Endothelial cell of umbilical vein (primary cell): ENCODE measurements at regions not wholly inside any gene's neighbourhood (a gene's known extent, or its start where the extent isn't known, plus 50 kb on each side); places are given as distances from the start of the nearest gene placed in this dataset.

Source experiments
- CTCF ChIP-seq, 2 donors: IDR thresholded peaks; 1 replicate in 1 of 2; 2 replicates in 1 of 2; pipeline ENCODE4 v1.5.1; 2011; ENCODE audit warnings: low read length in 2 of 2, mild to moderate bottlenecking in 2 of 2, moderate library complexity in 2 of 2, control low read depth in 1 of 2, inconsistent platforms in 1 of 2, low read depth in 1 of 2; ENCODE audit not compliant: insufficient read depth in 1 of 2; ENCODE audit errors: extremely low read depth in 1 of 2
- EZH2 ChIP-seq: IDR thresholded peaks from 2 replicates; pipeline ENCODE4 v1.6.1; 2012; ENCODE audit warnings: borderline replicate concordance, low read depth, mild to moderate bottlenecking, moderate library complexity, low read length, inconsistent platforms; ENCODE audit not compliant: severe bottlenecking
- FOS ChIP-seq: IDR thresholded peaks from 2 replicates; pipeline ENCODE4 v1.6.1; 2011; ENCODE audit warnings: mild to moderate bottlenecking, low read length, moderate library complexity, borderline replicate concordance; ENCODE audit not compliant: insufficient read depth
- GATA2 ChIP-seq: IDR thresholded peaks from 2 replicates; pipeline ENCODE4 v1.7.0; 2011; ENCODE audit warnings: low read depth, mild to moderate bottlenecking, moderate library complexity, mixed read lengths, low read length; ENCODE audit not compliant: insufficient read length, insufficient read depth
- MAX ChIP-seq: IDR thresholded peaks from 2 replicates; pipeline ENCODE4 v1.6.1; 2011; ENCODE audit not compliant: insufficient read depth, insufficient read length
- MYC ChIP-seq: IDR thresholded peaks from one replicate; pipeline ENCODE4 v1.6.1; 2011; ENCODE audit warnings: mild to moderate bottlenecking, low read depth, low read length
- POLR2A ChIP-seq: IDR thresholded peaks from 2 replicates; pipeline ENCODE4 v1.6.1; 2012; ENCODE audit warnings: low read depth, mild to moderate bottlenecking, control low read depth, low read length
- POLR2AphosphoS5 ChIP-seq: IDR thresholded peaks from 2 replicates; pipeline ENCODE4 v1.6.1; 2012; ENCODE audit warnings: low read depth, mild to moderate bottlenecking, control low read depth, low read length, moderate library complexity; ENCODE audit not compliant: insufficient read depth

- TF ChIP-seq CTCF (IDR thresholded peaks at IDR 0.05; ENCODE audit: extremely low read depth in 1 of 2, insufficient read depth in 1 of 2, low read depth in 1 of 2, low read length in 2 of 2) (no peak), POLR2A (no peak), POLR2AphosphoS5 (no peak), EZH2 (no peak), MAX (no peak), FOS (no peak), GATA2 (no peak), MYC (no peak)
Observed at GRCh38 chr17:12421646-12422306, 243.9 kb upstream of the MYOCD start.
